ENCODE measurements at regions not wholly inside any gene's neighbourhood (a gene's known extent, or its start where the extent isn't known, plus 50 kb on each side); places are given as distances from the start of the nearest gene placed in this dataset.

DNA sequence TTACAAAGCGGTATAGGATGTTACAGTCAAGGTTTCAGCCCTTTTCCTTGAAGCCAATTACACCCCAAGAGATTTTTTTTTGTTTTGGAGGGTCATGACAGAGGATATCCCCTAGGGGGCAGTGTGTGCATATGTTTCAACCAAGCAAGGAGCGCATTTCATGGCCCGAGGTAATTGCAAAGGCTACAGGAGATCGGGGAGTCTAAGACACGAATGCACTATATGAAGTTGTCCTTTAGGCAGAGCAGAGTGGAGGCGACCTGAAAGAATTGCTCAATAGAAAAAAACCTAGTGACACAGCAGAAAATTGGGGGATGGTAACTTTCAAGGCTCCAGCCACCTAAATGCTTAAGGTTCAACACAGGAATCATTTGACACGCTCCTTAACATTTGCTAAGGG is 219.8 kb upstream of the PARD3B start:
- no peak for TF ChIP-seq EZH2 (IDR thresholded peaks at IDR 0.05; ENCODE audit: borderline replicate concordance, low read length)
- TF ChIP-seq, protein P1, sequence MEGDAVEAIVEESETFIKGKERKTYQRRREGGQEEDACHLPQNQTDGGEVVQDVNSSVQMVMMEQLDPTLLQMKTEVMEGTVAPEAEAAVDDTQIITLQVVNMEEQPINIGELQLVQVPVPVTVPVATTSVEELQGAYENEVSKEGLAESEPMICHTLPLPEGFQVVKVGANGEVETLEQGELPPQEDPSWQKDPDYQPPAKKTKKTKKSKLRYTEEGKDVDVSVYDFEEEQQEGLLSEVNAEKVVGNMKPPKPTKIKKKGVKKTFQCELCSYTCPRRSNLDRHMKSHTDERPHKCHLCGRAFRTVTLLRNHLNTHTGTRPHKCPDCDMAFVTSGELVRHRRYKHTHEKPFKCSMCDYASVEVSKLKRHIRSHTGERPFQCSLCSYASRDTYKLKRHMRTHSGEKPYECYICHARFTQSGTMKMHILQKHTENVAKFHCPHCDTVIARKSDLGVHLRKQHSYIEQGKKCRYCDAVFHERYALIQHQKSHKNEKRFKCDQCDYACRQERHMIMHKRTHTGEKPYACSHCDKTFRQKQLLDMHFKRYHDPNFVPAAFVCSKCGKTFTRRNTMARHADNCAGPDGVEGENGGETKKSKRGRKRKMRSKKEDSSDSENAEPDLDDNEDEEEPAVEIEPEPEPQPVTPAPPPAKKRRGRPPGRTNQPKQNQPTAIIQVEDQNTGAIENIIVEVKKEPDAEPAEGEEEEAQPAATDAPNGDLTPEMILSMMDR (IDR thresholded peaks at IDR 0.05; ENCODE audit: low read length), result peak; percentile 76
